AG09309 (cell line): ENCODE measurements at regions not wholly inside any gene's neighbourhood (a gene's known extent, or its start where the extent isn't known, plus 50 kb on each side); places are given as distances from the start of the nearest gene placed in this dataset.

ENCODE experiments used
- DNase-seq: peaks from one replicate; pipeline ENCODE4 v3.0.0-alpha.2; 2010; ENCODE audit warnings: low read depth
- H3K4me3 ChIP-seq: 2 replicates; pipeline ENCODE4 v1.5.1; 2011; ENCODE audit warnings: mild to moderate bottlenecking, low read depth, low read length, moderate library complexity; ENCODE audit not compliant: control insufficient read depth
- CTCF ChIP-seq: IDR thresholded peaks from 2 replicates; pipeline ENCODE4 v1.5.1; 2011; ENCODE audit warnings: mild to moderate bottlenecking, low read depth, low read length, inconsistent platforms; ENCODE audit not compliant: insufficient read depth, control insufficient read depth; ENCODE audit errors: missing control alignments

- no peak for DNase-seq
- no peak overlapping the region for H3K4me3 ChIP-seq
- TF ChIP-seq CTCF: no peak
Observed at GRCh38 chr2:204223544-204223943, 287.0 kb downstream of the ICOS start.

- TF ChIP-seq CTCF: no peak
- H3K4me3 ChIP-seq: no peak overlapping the region
- DNase-seq: no peak
Observed at GRCh38 chr2:204225671-204226073, 289.1 kb downstream of the ICOS start.

GRCh38 chr2:204226305-204226880 lies 289.8 kb downstream of the ICOS start:
- no peak for TF ChIP-seq CTCF
- H3K4me3 ChIP-seq: no peak overlapping the region
- DNase-seq: no peak

DNA sequence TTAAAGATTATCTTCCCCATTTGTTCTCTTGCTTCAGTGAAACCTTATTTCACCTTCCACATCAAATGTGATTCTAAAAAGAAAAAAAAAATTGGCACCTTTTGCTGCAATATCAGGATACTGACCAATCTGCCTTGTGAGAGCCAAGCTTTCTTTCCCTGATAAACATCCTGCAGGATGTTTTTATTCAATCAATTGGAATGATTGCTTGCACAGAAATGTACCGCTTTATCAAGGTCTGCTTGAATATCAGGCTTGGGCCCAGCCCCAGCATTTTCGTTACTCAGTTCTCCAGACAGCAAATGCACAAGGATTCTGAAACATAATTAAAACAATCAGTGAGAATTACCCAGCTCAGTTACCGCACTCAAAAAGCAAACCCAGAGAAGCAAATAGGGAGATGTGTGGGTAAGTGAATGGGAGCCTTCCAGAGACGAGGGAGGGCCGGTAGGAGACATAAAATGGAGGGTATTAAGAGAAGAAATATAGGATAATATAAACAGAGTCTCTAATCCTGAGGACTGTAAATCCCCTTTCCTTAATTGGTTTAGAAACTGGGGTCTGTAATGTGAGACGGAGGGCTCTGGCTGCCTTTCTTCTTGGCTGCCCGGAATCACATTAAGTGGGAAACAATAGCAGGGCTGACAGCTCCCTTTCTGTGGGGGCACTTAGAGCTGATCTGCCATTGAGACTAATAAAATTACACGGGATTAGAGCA lies 291.8 kb downstream of the ICOS start:
- no peak for TF ChIP-seq CTCF
- no peak for DNase-seq
- H3K4me3 ChIP-seq: no peak overlapping the region

- no peak overlapping the region for H3K4me3 ChIP-seq
- no peak for DNase-seq
- TF ChIP-seq CTCF: no peak
Observed at GRCh38 chr2:204234248-204234647, 297.7 kb downstream of the ICOS start.

DNA sequence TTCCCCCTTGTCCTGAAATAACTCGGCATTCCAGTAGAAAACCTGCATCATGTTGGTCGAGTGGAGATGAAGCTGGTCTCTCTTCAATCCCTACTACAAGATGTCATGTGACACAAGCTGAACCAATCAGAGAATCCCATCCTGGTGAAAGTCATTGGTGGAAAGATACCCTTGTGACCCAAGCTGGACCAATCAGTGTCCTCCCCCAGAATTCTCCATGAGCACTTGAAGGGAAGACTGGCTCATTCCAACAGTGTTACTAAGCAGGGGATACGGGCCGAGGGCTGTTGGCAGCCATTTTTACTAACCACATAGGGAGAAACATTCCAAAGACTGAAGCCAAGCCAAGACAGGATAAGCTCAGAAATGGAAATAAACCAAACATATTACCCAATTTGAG lies 298.3 kb downstream of the ICOS start:
- H3K4me3 ChIP-seq: no peak overlapping the region
- DNase-seq: no peak
- no peak for TF ChIP-seq CTCF
